ENCODE measurements at regions not wholly inside any gene's neighbourhood (a gene's known extent, or its start where the extent isn't known, plus 50 kb on each side); places are given as distances from the start of the nearest gene placed in this dataset.

DNA sequence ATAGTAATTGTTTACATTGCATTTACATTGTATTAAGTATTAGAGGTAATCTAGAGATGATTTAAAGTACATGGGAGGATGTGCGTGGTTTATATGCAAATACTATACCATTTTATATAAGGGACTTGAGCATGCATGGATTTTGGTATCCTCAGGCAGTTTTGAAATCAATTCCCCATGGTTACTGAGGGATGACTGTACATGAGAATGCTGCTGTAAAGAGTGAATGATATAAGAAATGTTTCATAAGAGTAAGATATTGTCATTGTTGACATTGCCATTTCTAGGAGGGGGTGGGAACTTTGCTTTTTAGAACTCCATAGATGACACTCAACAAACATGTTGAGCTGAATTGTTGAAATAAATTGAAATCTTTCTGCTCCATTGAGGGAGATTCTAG is 185.0 kb downstream of the SEMA6A start:
- DNase-seq, result no peak

DNA sequence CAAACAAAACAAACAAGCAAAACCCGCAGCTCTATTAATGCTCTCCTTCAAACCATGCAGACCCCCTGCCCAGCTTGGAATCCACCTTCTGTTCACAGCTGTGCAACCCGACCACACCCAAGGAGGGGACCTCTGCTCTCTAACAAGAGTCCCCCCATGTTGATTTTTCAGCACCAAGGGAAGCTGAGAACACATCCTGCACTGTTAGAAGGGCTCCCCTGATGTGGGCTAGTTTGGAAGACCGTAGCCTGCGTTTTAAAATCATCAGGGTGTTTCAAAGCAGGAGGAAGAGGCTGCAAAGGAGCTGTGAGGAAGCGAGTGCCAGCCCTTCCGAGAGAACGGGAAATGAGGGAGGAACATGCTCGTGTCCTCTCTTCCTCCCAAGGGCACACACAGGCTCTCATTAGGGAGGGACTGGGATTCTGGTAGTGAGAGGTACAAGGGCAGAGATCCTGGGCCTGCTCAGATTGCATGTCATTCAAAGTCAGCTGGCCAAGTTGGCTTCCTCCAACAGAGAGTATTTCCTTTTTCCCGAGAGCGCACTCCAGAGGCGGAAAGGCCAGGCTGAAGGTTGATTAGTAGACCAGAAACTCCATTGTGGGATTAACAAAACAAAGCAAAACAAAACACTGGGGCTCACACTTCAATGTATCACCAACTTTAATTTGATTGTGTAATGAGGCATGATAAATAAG is 185.9 kb downstream of the SEMA6A start:
- DNase-seq, result no peak

DNA sequence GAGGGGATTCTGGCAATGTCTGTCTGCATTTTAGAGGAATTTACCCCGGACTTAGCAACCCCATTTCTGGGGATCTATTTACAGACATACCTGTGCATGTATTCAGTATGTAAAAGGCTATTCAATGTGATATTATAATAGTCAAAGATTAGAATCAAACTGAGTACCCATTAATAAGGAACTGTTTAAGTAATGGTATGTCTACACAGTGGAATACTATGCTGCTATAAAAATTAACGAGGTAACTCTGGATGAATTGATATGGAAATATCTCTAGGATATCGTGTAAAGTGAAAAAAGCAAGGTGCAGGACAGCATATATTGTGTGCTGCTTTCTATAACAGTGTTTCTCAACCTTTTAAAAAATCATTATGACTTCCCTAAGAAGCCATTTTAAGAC is 186.9 kb downstream of the SEMA6A start:
- no peak for DNase-seq

DNA sequence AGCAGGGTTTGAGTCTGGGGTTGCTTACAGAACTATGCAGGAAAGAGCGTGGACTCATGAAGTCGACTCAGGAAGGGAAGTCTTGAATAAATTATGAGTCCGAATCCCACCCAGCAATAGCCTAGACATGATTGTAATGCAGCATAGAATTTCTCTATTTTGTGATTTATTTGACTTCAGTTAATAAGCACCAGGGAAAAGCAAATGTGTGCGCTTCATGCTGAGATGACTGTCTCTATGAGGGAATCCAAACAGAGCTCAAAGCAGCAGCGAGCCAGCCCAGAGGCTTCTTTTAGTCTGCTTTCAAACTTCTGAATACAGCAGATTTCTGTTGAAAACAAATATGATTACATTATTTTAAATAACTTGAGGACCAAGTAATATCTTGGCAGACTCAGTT is 188.0 kb downstream of the SEMA6A start:
- DNase-seq, result no peak

DNA sequence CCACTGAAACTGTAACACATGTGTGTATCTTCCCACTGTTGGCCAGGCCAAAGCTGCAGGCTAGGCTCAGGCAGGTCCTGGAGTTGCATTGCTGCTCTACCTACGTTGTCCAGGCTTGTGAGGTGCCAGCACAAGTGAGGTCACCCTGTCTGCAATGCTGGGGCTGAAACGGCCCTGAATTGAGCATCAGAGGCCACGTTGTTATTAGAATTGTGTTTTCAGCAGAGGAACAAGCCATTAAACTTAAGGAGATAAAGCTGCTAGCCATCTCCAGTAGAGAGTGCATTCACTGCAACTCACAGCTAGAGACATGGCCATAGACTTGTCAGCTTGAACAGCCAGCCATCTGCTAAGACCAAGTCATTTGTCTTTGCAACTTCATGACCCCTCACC is 191.8 kb downstream of the SEMA6A start:
- DNase-seq, result no peak

DNA sequence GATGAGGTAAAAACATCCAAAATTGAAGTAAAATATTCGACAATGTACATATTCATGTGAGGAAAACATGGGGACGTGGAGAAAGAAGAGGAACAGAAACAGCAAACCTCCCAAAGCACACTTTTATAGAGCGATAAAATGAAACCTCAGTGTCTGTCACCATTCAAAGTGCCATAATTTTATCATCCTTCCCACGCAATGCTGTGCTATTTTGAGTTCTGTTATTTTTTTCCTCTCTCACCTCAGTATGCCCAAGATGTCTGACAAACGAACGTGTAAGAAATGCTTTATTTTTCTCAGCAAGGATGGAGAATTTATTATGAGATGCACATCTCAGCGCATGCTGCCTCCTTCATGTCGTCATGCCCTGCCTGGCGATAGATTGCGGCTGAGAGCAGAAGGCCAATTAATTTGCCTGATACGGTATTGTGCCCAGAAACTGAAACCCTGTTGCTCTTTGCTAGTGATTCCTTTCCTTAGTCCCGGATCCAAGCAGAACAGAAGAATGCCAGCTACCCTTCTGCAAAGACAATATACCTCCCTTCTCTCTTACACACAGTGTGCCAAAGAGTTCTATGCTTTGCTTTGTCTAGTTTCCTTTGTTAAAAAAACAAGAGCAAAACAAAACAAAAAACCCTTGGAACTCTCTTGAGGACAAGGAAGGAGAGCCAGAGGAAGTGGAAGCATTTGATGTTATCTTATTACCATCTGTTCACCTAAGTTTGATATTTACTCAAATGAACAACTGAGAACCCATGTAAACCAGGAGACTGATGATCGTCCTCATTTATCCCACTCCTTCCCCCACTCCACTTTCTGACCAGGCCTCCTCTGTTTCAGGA is 192.4 kb downstream of the SEMA6A start:
- no peak for DNase-seq

DNA sequence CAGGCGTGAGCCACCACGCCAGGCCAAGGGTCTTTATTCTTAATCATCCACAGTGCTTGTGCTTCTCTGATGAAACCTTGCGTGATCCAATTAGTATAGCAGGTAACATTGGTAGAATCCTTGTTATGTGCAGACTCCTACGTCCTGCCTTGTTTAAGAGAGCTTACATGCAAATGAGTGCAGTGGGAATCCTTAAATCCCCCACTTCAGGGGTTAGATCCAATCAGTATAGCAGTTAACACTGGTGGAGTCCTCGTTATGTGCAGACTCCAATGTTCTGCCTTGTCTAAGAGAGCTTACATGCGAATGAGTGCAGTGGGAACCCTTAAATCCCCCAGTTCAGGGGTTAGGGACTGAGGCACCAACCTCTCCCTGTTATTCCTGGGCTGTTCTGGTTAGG is 193.4 kb downstream of the SEMA6A start:
- no peak for DNase-seq

DNA sequence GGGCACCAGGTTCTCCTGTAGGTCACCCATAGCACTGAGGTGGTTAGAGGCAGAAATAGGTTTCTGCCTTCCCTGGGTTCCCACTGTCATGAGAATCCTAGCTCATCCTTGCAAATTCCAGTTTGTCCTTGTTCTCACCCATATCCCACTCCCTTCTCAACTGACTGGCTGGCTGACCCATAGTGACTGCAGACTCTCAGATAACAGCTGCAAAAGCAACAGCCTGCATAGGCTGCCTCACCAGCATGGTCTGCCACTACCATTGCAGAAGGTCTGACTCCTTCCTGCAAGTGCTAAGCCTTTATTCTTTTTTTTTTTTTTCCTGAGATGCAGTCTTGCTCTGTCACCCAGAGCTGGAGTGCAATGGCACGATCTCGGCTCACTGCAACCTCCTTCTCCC is 194.0 kb downstream of the SEMA6A start:
- no peak for DNase-seq

DNA sequence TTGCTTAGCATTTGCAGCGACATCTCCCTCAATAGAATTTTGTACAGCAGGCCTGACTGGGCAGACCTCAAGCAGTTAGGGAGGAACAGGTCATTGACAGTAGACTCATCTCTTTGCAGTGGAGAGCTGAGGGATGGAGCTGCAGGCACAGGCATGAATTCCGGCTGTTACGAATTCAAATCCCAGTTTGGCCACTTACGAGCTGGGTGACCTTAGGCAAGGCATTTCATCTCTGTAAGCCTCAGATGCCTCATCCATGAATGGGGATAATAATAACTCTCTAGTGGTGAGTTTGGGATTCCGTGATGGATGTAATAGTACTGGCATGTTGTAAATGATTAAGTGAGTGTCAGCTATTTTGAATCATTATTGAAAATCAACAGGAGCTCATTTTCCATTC is 195.3 kb downstream of the SEMA6A start:
- DNase-seq, result no peak

DNA sequence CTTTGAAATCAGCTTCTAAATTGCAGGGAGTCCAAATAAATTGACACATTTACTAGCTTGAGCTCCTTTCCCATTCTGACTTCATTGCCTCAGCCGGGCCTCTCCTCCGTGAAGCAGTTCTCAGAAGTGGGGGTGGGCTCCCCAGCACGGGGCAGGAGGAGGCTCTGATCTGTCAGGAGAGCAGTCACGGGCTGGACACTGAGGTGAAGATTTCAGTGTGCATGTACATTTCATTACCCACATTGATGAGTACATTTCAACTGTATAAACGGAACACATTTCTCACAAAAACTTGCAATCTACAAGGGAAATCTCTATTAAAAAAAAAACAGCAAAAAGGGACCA is 195.9 kb downstream of the SEMA6A start:
- no peak for DNase-seq

DNA sequence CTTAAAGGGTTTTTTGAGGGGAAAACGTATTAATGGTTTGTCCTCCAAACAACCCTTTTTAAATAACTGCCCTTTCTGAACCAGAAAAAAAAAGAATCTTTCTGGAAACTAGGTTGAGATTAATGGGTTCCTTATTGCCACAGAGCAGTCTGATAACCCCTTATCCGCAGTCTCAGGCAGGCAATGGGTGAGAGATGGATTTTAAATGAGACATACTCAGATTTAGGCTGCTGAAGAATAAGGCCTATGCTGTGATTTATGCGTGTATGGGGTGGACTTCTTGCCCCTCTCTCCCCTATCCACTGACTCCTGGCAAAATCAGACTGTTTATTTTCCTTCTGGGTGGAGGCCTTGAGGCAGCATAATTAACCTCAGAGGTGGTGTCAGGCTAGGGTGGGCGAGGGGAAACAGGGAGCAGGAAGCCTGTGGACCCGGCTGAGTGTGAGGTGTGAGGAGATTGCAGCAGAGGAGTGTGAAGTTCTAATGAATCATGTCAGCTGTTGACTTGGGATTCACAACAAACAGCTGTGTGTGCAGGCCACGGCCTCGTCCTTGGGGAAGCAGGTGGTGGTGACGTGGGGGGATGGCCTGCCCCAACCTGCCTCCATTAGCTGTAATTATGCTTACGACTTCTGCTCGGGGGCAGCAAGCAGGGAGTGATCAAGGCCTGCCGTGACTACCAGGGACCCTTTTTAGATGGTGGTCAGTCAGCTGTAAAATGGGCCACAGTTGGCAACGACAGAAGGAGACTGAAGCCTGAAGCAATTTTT is 196.4 kb downstream of the SEMA6A start:
- DNase-seq, result no peak

DNA sequence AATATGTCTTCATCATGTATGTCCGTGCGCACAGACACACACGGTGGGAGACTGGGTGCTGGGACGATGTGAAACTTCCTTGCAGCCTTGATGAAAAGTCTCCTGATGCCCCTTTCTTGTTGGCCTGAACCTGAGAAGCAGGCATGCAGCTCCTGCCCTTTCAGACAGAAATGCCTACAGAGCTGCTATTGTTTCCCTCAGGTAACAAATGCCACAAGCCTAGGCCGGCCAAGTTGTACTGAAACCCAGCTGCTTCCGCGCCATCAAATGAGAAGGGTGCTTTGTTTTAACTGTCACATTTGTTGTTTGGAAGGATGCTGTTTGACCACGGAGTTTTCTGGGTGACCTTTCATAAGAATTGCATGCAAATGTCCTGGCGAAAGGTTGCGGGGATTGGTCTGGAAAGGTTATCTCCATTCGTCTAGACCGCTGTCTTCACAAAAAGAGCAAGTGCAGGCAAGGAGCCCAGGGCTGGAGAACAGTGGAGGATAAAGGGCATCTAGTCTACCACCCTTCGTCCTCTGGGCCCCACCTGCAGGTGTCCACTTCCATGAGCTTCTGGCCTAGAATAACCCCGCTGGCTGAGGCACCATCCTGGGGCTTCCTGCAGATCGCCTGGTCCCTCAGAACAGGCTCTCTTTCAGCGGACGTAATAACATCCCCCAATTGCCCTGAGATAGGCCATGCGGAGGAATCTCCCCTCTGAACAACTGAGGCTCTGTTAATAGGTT is 197.2 kb downstream of the SEMA6A start:
- no peak for DNase-seq

DNA sequence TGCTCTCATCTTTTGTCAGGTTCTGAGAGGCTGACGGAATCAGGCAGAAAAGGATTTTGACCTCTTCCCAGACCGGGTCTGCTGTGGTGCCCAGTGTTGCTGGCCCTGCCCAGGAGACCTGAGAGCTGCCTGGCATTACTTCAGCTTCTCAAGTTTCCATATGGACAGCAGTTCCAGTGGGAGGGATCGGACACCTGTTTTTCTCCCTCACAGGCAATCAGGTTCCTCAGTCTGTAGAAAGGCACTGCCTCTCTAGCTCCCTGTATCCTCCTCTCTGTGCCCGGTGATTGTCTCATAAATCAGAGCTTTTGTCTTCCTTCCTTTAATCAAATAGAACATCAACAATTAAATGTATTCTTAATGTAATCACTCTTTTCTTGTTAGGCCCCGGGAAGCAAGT is 198.7 kb downstream of the SEMA6A start:
- no peak for DNase-seq

DNA sequence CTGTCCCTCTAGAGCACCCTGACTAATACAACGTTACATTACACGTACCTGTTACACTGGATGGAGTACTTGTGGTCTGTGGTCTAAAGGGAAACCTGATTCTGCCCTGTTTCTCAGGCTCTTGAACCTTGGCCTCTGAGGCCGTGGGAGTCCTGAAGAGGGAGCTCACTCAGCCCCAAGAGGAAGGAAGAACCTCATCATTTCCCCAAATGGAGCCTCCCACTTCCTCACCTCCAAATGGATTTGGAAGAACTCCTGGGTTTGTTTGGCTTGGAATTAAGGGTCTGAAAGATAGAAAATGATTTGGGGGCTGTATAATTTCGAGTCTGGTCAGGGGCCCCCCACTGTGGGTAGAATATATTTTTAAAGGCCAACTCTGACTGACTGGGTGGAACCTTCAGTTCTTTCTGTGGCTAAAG is 200.2 kb downstream of the SEMA6A start:
- DNase-seq, result peak; percentile 21

DNA sequence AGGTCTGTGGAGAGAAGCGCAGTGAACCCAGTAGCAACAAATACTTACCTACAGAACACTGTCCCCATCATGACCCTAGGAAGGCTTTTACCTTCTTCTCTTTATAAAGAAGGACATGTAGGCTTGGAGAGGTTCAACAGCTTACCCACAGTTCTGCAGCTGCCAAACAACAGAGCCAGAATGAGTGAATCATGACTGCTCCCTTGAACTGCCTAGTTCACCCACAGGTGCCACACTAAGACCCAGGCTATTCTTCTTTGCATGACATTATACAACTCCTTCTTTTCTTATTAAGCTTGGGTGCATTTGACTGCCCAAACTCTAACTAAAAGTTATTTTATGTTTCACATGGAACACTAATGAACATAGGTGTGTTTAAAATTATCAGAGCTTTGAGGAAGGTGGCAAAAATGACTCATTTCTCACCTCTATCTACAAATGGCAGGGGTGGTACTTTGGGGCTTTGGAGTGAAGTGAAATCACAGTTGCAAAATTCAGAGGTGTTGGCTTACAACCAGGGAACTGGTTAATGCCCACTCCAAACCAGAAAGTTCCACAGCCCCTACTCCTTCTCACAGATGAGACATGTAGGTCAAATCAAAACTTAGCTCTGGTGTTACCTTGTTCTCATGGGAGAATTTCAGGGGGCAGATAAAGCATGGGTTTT is 201.6 kb downstream of the SEMA6A start:
- no peak for DNase-seq

DNA sequence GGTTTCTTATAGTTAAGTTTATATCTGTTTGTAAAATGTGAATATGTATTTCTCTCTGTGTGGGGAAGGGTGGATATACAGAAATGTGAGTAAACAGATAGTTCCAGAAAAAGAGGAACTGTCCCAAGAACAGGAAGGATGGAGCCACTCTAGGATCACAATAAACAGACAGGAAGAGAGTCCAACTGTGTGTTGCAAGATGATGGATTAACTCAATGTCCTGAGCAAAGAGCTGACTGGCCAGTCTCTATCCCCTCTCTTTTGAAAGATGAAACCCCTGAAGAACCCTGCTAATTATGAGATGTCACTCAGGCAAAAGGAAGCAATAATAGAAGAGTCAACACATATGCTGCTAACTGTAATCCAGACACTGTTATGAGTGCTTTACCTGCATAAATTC is 202.7 kb downstream of the SEMA6A start:
- peak; percentile 28 for DNase-seq

DNA sequence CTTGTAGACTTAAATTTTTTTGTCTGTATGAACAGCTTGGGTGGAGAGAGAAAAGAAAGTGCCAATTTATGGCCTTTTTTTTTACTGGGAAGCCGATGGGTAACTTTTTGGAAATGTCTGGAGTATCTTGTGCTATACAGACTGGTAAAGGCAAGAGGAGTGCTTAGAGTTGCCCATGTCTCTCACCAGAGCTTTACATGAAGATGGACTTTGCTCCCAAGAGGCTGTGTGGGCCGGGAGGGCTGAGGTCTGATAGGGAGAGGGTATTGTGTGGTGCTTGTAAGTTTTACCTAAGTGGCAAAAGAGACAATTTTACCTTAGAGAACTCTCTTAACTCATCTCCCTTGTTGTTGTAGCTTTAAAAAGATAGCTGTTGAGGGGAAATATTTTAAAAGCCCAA is 203.2 kb downstream of the SEMA6A start:
- no peak for DNase-seq

DNA sequence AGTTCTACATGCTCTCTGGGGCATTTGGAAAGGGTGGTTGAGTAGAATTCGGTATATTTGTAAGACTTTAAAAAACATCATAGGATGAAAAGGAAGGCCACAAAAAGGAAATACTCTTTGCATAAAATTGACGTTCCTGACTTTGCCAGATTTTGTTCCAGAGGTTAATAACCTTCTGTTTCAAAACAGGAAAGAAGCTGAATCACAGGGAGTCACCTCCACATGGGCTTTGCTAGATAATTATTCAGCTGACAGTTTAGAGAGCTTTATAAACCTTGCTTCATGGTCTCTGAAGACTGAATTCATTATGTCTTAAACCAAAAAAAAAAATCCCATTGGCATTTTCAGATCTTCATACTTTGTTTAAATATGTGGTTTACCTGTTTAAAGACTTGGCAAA is 203.7 kb downstream of the SEMA6A start:
- no peak for DNase-seq

DNA sequence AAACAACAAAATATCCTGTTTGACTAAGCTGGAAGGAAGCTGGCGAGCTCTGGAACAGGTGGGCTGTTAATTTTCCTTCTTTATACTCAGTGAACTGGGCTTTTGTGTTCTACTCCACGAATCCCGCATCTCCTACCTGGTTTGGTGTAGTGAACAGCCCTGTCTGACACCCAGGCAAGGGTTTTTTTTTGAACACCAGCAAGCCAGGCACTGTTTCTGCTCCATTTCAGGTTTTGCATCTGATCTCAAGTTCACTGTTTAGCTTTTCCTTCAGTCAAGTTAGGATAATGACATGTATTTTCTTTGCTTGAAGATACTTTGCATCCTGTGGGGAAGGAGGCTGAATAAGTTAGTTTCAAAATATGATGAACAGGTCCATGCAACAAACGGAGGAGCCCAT is 204.5 kb downstream of the SEMA6A start:
- no peak for DNase-seq

DNA sequence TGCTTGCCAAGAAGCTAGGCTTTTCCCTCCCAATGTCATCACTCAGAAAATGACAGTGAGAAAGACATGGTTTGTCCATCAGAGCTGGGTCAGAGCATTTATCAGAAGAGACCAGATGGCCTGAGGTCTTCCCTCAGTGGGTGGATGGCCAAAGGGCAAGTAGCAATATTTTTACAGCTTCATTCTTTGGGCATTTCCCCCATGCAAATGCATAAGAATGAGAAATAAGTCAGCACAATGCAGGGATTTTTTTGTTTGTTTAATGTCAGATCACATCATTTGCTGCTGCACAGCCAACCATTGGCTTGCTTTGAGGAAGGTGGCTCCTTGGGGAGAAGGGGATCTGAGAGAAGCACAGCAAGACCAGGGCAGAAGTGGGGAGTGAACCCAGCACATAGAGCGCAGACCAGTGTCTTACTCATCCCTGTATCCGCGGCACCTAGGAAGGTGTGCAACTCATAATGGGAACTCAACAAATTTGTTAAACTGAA is 209.6 kb downstream of the SEMA6A start:
- DNase-seq, result no peak

DNA sequence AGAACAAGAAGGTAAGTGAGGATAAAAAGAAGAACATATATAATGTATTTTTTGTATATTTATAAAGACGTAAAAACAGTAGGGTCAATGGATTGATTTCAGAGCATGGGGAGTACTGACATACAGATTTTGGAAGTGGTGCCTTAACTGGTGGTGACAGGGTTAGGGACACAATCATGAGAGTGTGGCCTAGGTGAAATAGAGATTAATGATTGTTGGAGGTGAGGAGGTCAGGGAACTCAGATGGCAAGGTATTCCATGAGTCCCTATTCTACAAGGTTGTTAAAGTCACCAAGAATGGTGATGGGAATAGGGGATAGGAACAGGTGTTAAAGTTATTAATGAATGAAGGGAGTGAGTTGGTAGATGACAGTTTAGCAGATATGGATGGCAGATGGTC is 210.8 kb downstream of the SEMA6A start:
- no peak for DNase-seq

DNA sequence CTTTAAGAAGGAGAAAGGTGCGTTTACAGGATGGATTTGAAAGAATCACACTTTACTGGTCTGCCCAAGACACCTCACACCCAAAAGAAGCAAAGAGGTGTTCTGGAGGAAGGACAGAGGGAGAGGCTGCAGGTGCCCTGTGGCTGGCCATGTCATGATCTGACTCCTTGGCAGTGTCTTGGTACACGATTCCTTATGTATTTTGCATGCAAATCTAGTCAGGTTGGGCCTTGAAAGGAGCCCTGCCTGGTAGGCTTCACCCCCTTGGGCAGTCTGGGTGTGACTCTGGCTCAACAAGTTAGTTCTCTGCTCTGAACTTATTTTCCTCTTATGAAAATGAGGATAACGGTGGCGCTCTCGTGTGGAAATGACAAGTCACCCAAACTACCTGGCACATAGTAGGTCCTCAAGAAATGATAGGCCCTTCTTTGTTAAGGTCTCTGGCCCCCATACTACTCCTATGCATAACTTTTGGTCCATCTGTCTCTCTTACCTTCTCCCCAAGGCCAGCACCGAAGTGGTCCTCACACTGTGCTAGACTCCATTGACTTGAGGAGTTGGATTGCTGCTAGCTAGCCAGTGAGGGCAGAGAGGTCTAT is 212.5 kb downstream of the SEMA6A start:
- DNase-seq, result peak; percentile 35

Data from DMS53 (cell line).